Trophoblast cell (in vitro differentiated cells and primary cell): ENCODE measurements at regions not wholly inside any gene's neighbourhood (a gene's known extent, or its start where the extent isn't known, plus 50 kb on each side); places are given as distances from the start of the nearest gene placed in this dataset.

Experiments used
- DNase-seq, 2 donors: peaks; one replicate each; pipeline ENCODE4 v3.0.0-alpha.2; 2016
- H2AFZ ChIP-seq: 2 replicates; pipeline ENCODE4 v1.6.1; 2013; ENCODE audit warnings: low read length, moderate library complexity, mild to moderate bottlenecking; ENCODE audit not compliant: insufficient read depth, poor library complexity
- H2AK5ac ChIP-seq: 2 replicates; pipeline ENCODE4 v1.6.1; 2013; ENCODE audit warnings: mild to moderate bottlenecking, low read length
- H2BK120ac ChIP-seq: 2 replicates; pipeline ENCODE4 v1.6.1; 2013; ENCODE audit warnings: low read length, mild to moderate bottlenecking, moderate library complexity; ENCODE audit not compliant: insufficient read depth, poor library complexity
- H2BK12ac ChIP-seq: 2 replicates; pipeline ENCODE4 v1.6.1; 2013; ENCODE audit warnings: mild to moderate bottlenecking, low read length, moderate library complexity
- H2BK5ac ChIP-seq: 2 replicates; pipeline ENCODE4 v1.6.1; 2013; ENCODE audit warnings: low read length, low read depth, moderate library complexity, mild to moderate bottlenecking; ENCODE audit not compliant: poor library complexity
- H3K14ac ChIP-seq: 2 replicates; pipeline ENCODE4 v1.6.1; 2013; ENCODE audit warnings: mild to moderate bottlenecking, low read length
- H3K18ac ChIP-seq: 2 replicates; pipeline ENCODE4 v1.6.1; 2013; ENCODE audit warnings: mild to moderate bottlenecking, low read length
- H3K23ac ChIP-seq: 2 replicates; pipeline ENCODE4 v1.6.1; 2013; ENCODE audit warnings: low read length
- H3K27ac ChIP-seq: 2 replicates; pipeline ENCODE4 v1.5.1; 2013; ENCODE audit warnings: low read depth, mild to moderate bottlenecking, inconsistent platforms, low read length, moderate library complexity
- H3K27me3 ChIP-seq: 2 replicates; pipeline ENCODE4 v1.6.1; 2013; ENCODE audit warnings: inconsistent platforms, mild to moderate bottlenecking, low read length, moderate library complexity; ENCODE audit not compliant: insufficient read depth
- H3K36me3 ChIP-seq, 2 experiments: 1 replicate in 1 of 2; 2 replicates in 1 of 2; pipeline ENCODE4 v1.6.1; 2013; ENCODE audit warnings: low read length in 2 of 2, mild to moderate bottlenecking in 2 of 2, moderate library complexity in 1 of 2; ENCODE audit not compliant: insufficient read depth in 2 of 2, control insufficient read depth in 1 of 2
- H3K4ac ChIP-seq: 2 replicates; pipeline ENCODE4 v1.6.1; 2013; ENCODE audit warnings: low read depth, mild to moderate bottlenecking, low read length, moderate library complexity
- H3K4me1 ChIP-seq, 2 experiments: 1 replicate in 1 of 2; 2 replicates in 1 of 2; pipeline ENCODE4 v1.6.1; 2013; ENCODE audit warnings: low read length in 2 of 2, mild to moderate bottlenecking in 2 of 2, moderate library complexity in 1 of 2; ENCODE audit not compliant: insufficient read depth in 2 of 2, control insufficient read depth in 1 of 2
- H3K4me2 ChIP-seq: 2 replicates; pipeline ENCODE4 v1.6.1; 2013; ENCODE audit warnings: inconsistent platforms, mild to moderate bottlenecking, low read length, moderate library complexity
- H3K4me3 ChIP-seq: 2 replicates; pipeline ENCODE4 v1.5.1; 2013; ENCODE audit warnings: mild to moderate bottlenecking, low read depth, low read length, inconsistent platforms
- H3K79me1 ChIP-seq: one replicate; pipeline ENCODE4 v1.6.1; 2013; ENCODE audit warnings: low read length
- H3K79me2 ChIP-seq: 2 replicates; pipeline ENCODE4 v1.6.1; 2013; ENCODE audit warnings: low read length, mild to moderate bottlenecking; ENCODE audit not compliant: control insufficient read depth, insufficient read depth, poor library complexity
- H3K9ac ChIP-seq: 2 replicates; pipeline ENCODE4 v1.6.1; 2013; ENCODE audit warnings: mild to moderate bottlenecking, low read length
- H3K9me3 ChIP-seq: 2 replicates; pipeline ENCODE4 v1.6.1; 2013; ENCODE audit warnings: low read depth, mild to moderate bottlenecking, control low read depth, inconsistent platforms, low read length; ENCODE audit not compliant: insufficient read depth
- H4K12ac ChIP-seq: 2 replicates; pipeline ENCODE4 v1.6.1; 2013; ENCODE audit warnings: low read depth, mild to moderate bottlenecking, low read length, moderate library complexity
- H4K8ac ChIP-seq: 2 replicates; pipeline ENCODE4 v1.6.1; 2013; ENCODE audit warnings: low read depth, mild to moderate bottlenecking, low read length, moderate library complexity
- H4K91ac ChIP-seq: one replicate; pipeline ENCODE4 v1.6.1; 2013; ENCODE audit warnings: low read depth, mild to moderate bottlenecking, low read length, moderate library complexity
- WGBS: extraction: QIAGEN DNeasy Blood & Tissue Kit; methylation state at CpG from one replicate; pipeline ENCODE4 v1.1.7; 2013; ENCODE audit warnings: missing lambda C conversion rate; ENCODE audit not compliant: insufficient read length, insufficient coverage; ENCODE audit errors: extremely low coverage; 5-methylcytosine and 5-hydroxymethylcytosine counted together

DNA sequence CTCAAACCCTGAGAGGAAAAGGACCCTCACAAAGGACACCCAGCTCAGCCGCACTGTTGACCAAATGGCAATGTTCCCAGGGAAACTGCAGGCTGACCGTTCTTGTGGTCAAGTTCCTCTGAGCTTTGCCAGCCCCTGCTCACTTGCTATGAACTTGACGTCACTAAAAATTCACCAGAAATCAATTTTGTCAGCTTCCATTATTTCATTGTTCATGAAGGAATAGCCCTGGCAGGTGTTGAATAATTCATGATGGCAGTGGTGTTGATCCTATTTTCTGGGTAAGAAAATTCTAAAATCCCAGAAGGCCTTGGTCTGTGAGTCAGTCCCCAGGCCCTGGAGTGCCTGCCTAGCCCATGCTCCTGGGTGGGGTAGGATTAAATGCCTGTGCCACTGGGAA is 318.9 kb downstream of the ZNF326 start:
- no peak overlapping the region for H2AFZ ChIP-seq
- H3K9me3 ChIP-seq, result peaks cover 4% of the 10 kb centered on the region
- no peak overlapping the region for H4K8ac ChIP-seq
- H3K9ac ChIP-seq, result no peak overlapping the region
- no peak overlapping the region for H3K18ac ChIP-seq
- no peak overlapping the region for H2BK5ac ChIP-seq
- no peak overlapping the region for H3K14ac ChIP-seq
- no peak overlapping the region for H2BK120ac ChIP-seq
- H3K4ac ChIP-seq, result no peak overlapping the region
- H4K12ac ChIP-seq, result no peak overlapping the region
- WGBS, result no CpG with 5 or more reads among the region's 3 CpGs
- H3K27ac ChIP-seq, result no peak overlapping the region
- no peak overlapping the region for H2AK5ac ChIP-seq
- no peaks in the 10 kb centered on the region for H3K36me3 ChIP-seq
- H4K91ac ChIP-seq, result no peak overlapping the region
- no peak overlapping the region for H3K23ac ChIP-seq
- DNase-seq, result no peak
- H3K4me2 ChIP-seq, result no peak overlapping the region
- no peaks in the 10 kb centered on the region for H3K79me1 ChIP-seq
- no peak overlapping the region for H3K4me3 ChIP-seq
- no peaks in the 10 kb centered on the region for H3K4me1 ChIP-seq
- no peaks in the 10 kb centered on the region for H3K79me2 ChIP-seq
- no peaks in the 10 kb centered on the region for H3K27me3 ChIP-seq
- no peak overlapping the region for H2BK12ac ChIP-seq

DNA sequence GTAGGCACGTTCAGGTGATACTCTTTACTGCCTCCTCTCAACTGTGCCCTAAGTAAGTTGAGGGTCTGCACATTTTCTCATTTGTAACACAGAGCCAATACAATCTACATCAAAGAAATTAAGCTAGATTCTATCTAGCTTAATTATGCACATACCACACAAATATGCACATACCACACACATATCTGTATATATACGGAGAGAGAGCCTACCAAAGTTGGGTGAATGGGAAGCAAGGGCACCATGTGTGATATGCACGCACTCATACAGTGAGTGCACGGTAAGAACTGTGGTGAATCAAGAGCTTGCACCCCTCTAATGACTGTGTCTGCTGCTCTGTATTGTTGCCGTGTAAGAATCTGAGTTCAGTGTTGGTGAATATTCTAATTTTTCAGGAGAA is 314.9 kb downstream of the ZNF326 start:
- Histone ChIP-seq H3K18ac (no peak overlapping the region), H3K14ac (no peak overlapping the region), H3K36me3 (no peaks in the 10 kb centered on the region), H3K79me1 (no peaks in the 10 kb centered on the region), H3K27me3 (no peaks in the 10 kb centered on the region), H2BK5ac (no peak overlapping the region), H4K12ac (no peak overlapping the region), H2AK5ac (no peak overlapping the region), H3K4me1 (no peaks in the 10 kb centered on the region), H3K9ac (no peak overlapping the region), H3K4me3 (no peak overlapping the region), H3K23ac (peak overlapping the region; percentile 7), H3K9me3 (peaks cover 4% of the 10 kb centered on the region), H2BK12ac (no peak overlapping the region), H4K8ac (no peak overlapping the region), H2BK120ac (no peak overlapping the region), H3K4ac (no peak overlapping the region), H2AFZ (no peak overlapping the region), H3K79me2 (no peaks in the 10 kb centered on the region), H3K27ac (no peak overlapping the region), H4K91ac (no peak overlapping the region), H3K4me2 (no peak overlapping the region)
- DNase-seq, result no peak
- no CpG with 5 or more reads among the region's 5 CpGs for WGBS

- no peak overlapping the region for H4K91ac ChIP-seq
- H3K27ac ChIP-seq, result no peak overlapping the region
- no peaks in the 10 kb centered on the region for H3K27me3 ChIP-seq
- no peak overlapping the region for H3K23ac ChIP-seq
- H3K4me1 ChIP-seq, result no peaks in the 10 kb centered on the region
- H3K14ac ChIP-seq, result no peak overlapping the region
- H4K12ac ChIP-seq, result no peak overlapping the region
- no peak overlapping the region for H2AFZ ChIP-seq
- no peak overlapping the region for H2BK120ac ChIP-seq
- no peaks in the 10 kb centered on the region for H3K79me2 ChIP-seq
- no peak overlapping the region for H2BK12ac ChIP-seq
- no CpG with 5 or more reads among the region's 1 CpG for WGBS
- no peaks in the 10 kb centered on the region for H3K36me3 ChIP-seq
- H2BK5ac ChIP-seq, result no peak overlapping the region
- H3K4me2 ChIP-seq, result no peak overlapping the region
- H3K4me3 ChIP-seq, result no peak overlapping the region
- no peak for DNase-seq
- no peak overlapping the region for H3K18ac ChIP-seq
- H4K8ac ChIP-seq, result no peak overlapping the region
- no peak overlapping the region for H3K4ac ChIP-seq
- no peak overlapping the region for H3K9ac ChIP-seq
- H3K79me1 ChIP-seq, result no peaks in the 10 kb centered on the region
- H3K9me3 ChIP-seq, result no peaks in the 10 kb centered on the region
- H2AK5ac ChIP-seq, result no peak overlapping the region
Measured at GRCh38 chr1:90308421-90308820, 313.5 kb downstream of the ZNF326 start.

- Histone ChIP-seq H3K79me1 (no peaks in the 10 kb centered on the region), H4K91ac (no peak overlapping the region)
- DNase-seq, result no peak
Measured at GRCh38 chr1:90305577-90305976, 310.7 kb downstream of the ZNF326 start.

More at GRCh38 chr1:90305577-90305976, 310.7 kb downstream of the ZNF326 start:
- H2BK120ac ChIP-seq, result no peak overlapping the region
- no peak overlapping the region for H2BK12ac ChIP-seq
- no peak overlapping the region for H3K4me3 ChIP-seq
- no peak overlapping the region for H4K12ac ChIP-seq
- H3K4ac ChIP-seq, result no peak overlapping the region
- H3K18ac ChIP-seq, result no peak overlapping the region
- no peak overlapping the region for H2BK5ac ChIP-seq
- H2AK5ac ChIP-seq, result no peak overlapping the region
- no peak overlapping the region for H3K4me2 ChIP-seq
- H3K27ac ChIP-seq, result no peak overlapping the region
- no peaks in the 10 kb centered on the region for H3K79me2 ChIP-seq
- H3K9me3 ChIP-seq, result no peaks in the 10 kb centered on the region
- no peaks in the 10 kb centered on the region for H3K27me3 ChIP-seq
- no peaks in the 10 kb centered on the region for H3K36me3 ChIP-seq
- no peaks in the 10 kb centered on the region for H3K4me1 ChIP-seq
- no peak overlapping the region for H3K23ac ChIP-seq
- H3K14ac ChIP-seq, result no peak overlapping the region
- H4K8ac ChIP-seq, result no peak overlapping the region
- H3K9ac ChIP-seq, result no peak overlapping the region
- no peak overlapping the region for H2AFZ ChIP-seq
